MM.1S (cell line): ENCODE measurements at regions not wholly inside any gene's neighbourhood (a gene's known extent, or its start where the extent isn't known, plus 50 kb on each side); places are given as distances from the start of the nearest gene placed in this dataset.

Source experiments
- DNase-seq: peaks from one replicate; pipeline ENCODE4 v3.0.0-alpha.2; 2015
- H2AFZ ChIP-seq: fragments of 300-600 bp; sonication (generic); 2 replicates; pipeline ENCODE4 v1.6.0; 2016; ENCODE audit warnings: antibody characterized with exemption, low read length
- H3F3A ChIP-seq: fragments of 300-600 bp; sonication (generic); 2 replicates; pipeline ENCODE4 v1.6.1; 2016; ENCODE audit warnings: mild to moderate bottlenecking, antibody characterized with exemption, low read length, moderate library complexity, mixed read lengths; ENCODE audit not compliant: insufficient read depth
- H3K27ac ChIP-seq: fragments of 300-600 bp; sonication (generic); 2 replicates; pipeline ENCODE4 v1.5.1; 2016; ENCODE audit warnings: mild to moderate bottlenecking, low read length
- H3K27me3 ChIP-seq: fragments of 300-600 bp; sonication (generic); replicated peaks from 2 replicates; pipeline ENCODE4 v1.6.0; 2016; ENCODE audit warnings: low read length; ENCODE audit not compliant: insufficient read depth
- H3K36me3 ChIP-seq: fragments of 300-600 bp; sonication (generic); replicated peaks from 2 replicates; pipeline ENCODE4 v1.6.1; 2016; ENCODE audit warnings: mild to moderate bottlenecking, low read length, mixed read lengths; ENCODE audit not compliant: insufficient read depth
- H3K4me1 ChIP-seq: fragments of 300-600 bp; sonication (generic); 2 replicates; pipeline ENCODE4 v1.6.1; 2016; ENCODE audit warnings: low read length, mixed read lengths
- H3K4me2 ChIP-seq: fragments of 300-600 bp; sonication (generic); 2 replicates; pipeline ENCODE4 v1.6.0; 2016; ENCODE audit warnings: low read depth, low read length
- H3K4me3 ChIP-seq: fragments of 300-600 bp; sonication (generic); 2 replicates; pipeline ENCODE4 v1.5.1; 2016; ENCODE audit warnings: low read length, mixed read lengths
- H3K79me2 ChIP-seq: fragments of 300-600 bp; sonication (generic); 2 replicates; pipeline ENCODE4 v1.6.1; 2016; ENCODE audit warnings: mixed run types, low read length, mixed read lengths
- H3K9ac ChIP-seq: fragments of 300-600 bp; sonication (generic); 2 replicates; pipeline ENCODE4 v1.6.1; 2016; ENCODE audit warnings: low read length, mixed read lengths
- H3K9me2 ChIP-seq: fragments of 300-600 bp; sonication (generic); replicated peaks from 2 replicates; pipeline ENCODE4 v1.6.1; 2016; ENCODE audit warnings: mild to moderate bottlenecking, low read length, mixed read lengths; ENCODE audit not compliant: insufficient read depth
- H3K9me3 ChIP-seq: fragments of 300-600 bp; sonication (generic); replicated peaks from 2 replicates; pipeline ENCODE4 v1.6.1; 2016; ENCODE audit warnings: mild to moderate bottlenecking, low read length, mixed read lengths; ENCODE audit not compliant: insufficient read depth
- H4K20me1 ChIP-seq: fragments of 300-600 bp; sonication (generic); 2 replicates; pipeline ENCODE4 v1.6.1; 2016; ENCODE audit warnings: mild to moderate bottlenecking, low read length, moderate library complexity, mixed read lengths; ENCODE audit not compliant: insufficient read depth
- CTCF ChIP-seq: fragments of 300-600 bp; sonication (generic); IDR thresholded peaks from 2 replicates; pipeline ENCODE4 v1.5.1; 2016; ENCODE audit warnings: antibody characterized with exemption, low read length, mixed read lengths
- EZH2 ChIP-seq: fragments of 300-600 bp; sonication (generic); optimal IDR thresholded peaks from 2 replicates; pipeline ENCODE3; 2017; ENCODE audit warnings: low read depth, mild to moderate bottlenecking, antibody characterized with exemption, low read length, mixed read lengths
- EZH2phosphoT487 ChIP-seq: fragments of 300-600 bp; sonication (generic); IDR thresholded peaks from 2 replicates; pipeline ENCODE4 v1.6.1; 2018; ENCODE audit warnings: antibody characterized with exemption, low read length

DNA sequence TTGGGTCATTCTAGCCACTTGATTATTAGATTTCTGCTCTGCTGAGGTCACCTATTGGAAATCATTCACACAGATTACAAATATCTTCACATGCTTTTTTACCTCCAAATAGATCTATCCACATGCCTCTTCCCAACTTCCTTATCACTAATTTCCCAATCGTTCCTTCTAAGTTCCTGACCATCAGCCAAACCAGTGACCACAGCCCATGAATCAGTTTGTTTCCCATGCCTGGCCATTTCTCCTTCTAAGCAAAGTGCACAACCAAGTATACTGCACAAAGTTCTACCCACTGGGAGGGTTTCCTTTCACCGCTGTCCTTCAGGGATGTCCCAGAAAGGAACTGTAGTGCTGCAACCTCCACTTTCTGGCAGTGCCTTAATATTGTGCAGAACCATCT lies 140.5 kb upstream of the SYNDIG1 start:
- no peak for DNase-seq
- Histone ChIP-seq H4K20me1 (no peaks in the 10 kb centered on the region), H3K4me3 (no peak overlapping the region), H3K9me2 (no peaks in the 10 kb centered on the region), H3K79me2 (no peaks in the 10 kb centered on the region), H3K27ac (no peak overlapping the region), H3K36me3 (no peaks in the 10 kb centered on the region), H2AFZ (no peak overlapping the region), H3K9me3 (no peaks in the 10 kb centered on the region), H3K9ac (no peak overlapping the region), H3K4me2 (no peak overlapping the region), H3K4me1 (no peaks in the 10 kb centered on the region), H3F3A (no peaks in the 10 kb centered on the region), H3K27me3 (no peaks in the 10 kb centered on the region)
- no peak for TF ChIP-seq EZH2
- no peak for TF ChIP-seq CTCF
- no peak for TF ChIP-seq EZH2phosphoT487

DNA sequence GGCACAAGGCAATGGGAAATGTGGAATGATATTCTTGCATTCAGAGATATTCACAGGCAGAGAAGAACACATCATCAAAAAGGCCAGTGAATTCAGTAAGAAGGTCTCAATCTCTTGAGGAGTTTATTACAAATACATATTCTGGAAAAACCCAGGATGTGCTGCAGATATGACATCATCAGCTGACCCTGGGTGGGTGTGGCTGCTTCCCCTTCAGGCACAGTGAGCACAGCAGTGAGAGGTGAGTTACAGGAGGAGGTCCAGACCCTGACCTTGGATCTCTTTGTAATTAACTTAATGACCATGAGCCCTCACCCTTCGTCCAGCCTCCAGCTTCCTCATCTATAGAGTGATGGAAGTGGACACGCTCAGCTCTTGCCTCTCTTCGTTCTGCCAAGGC lies 147.5 kb upstream of the SYNDIG1 start:
- no peaks in the 10 kb centered on the region for H3K36me3 ChIP-seq
- no peaks in the 10 kb centered on the region for H3K79me2 ChIP-seq
- no peak for TF ChIP-seq CTCF
- no peak for TF ChIP-seq EZH2
- no peak for TF ChIP-seq EZH2phosphoT487
- no peak for DNase-seq
- no peak overlapping the region for H3K27ac ChIP-seq
- H2AFZ ChIP-seq = no peak overlapping the region
- no peak overlapping the region for H3K4me2 ChIP-seq
- no peaks in the 10 kb centered on the region for H3K9me3 ChIP-seq
- no peaks in the 10 kb centered on the region for H4K20me1 ChIP-seq
- no peaks in the 10 kb centered on the region for H3K9me2 ChIP-seq
- peaks cover 10% of the 10 kb centered on the region for H3K4me1 ChIP-seq
- peaks cover 9% of the 10 kb centered on the region for H3F3A ChIP-seq
- H3K4me3 ChIP-seq = no peak overlapping the region
- no peak overlapping the region for H3K9ac ChIP-seq
- H3K27me3 ChIP-seq = no peaks in the 10 kb centered on the region

DNA sequence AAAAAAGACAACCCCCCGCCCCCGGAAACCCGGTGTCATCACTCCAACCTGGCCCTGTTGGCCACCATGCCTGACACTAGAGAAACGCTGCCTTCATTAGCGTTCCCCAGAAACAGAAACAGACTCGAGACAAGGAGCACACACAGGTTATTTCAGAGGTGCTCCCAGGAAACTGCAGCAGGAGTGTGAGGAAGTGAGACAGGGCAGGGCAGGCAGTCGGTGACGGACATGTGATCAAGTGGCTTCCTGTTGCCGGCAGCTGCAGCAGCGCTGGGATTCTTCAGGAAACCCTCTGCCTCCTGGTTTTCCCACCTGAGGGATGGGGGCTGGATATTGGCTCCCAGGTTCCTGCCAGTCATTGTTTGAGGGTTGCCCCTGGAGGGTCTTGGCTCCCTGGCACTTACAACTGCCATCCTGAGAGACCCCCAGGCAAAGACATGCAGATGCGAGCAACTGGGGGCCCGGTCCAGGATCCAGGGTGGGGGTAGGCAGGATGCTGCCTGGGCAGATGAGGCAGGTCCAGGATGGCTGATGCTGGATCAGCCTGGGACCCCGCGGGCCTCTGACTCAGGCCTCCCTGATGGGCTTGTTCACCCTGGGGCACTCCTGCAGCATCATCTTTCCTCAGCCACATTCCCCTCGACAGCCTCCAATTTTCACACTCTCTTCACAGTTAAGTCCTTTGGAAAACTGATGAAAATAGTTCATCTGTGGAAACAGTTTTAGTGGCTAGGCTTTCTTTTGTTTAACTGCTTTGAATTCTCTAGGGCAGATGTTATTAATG lies 150.7 kb upstream of the SYNDIG1 start:
- H2AFZ ChIP-seq = no peak overlapping the region
- H3K79me2 ChIP-seq = no peaks in the 10 kb centered on the region
- H3K27me3 ChIP-seq = no peaks in the 10 kb centered on the region
- no peak overlapping the region for H3K4me2 ChIP-seq
- H3K36me3 ChIP-seq = no peaks in the 10 kb centered on the region
- H3K9ac ChIP-seq = no peak overlapping the region
- no peaks in the 10 kb centered on the region for H3K9me2 ChIP-seq
- H3K27ac ChIP-seq = no peak overlapping the region
- peaks cover 19% of the 10 kb centered on the region for H3K4me1 ChIP-seq
- H3K9me3 ChIP-seq = no peaks in the 10 kb centered on the region
- DNase-seq = no peak
- H3F3A ChIP-seq = peaks cover 14% of the 10 kb centered on the region
- no peaks in the 10 kb centered on the region for H4K20me1 ChIP-seq
- no peak for TF ChIP-seq EZH2phosphoT487
- TF ChIP-seq EZH2 = no peak
- TF ChIP-seq CTCF = no peak
- no peak overlapping the region for H3K4me3 ChIP-seq
